ENCODE measurements at regions not wholly inside any gene's neighbourhood (a gene's known extent, or its start where the extent isn't known, plus 50 kb on each side); places are given as distances from the start of the nearest gene placed in this dataset.
"Not testable (repeated sequence)": the region's sequence is repeated elsewhere in the genome, so short reads cannot be mapped to it uniquely, and the experiment has no call there.

DNA sequence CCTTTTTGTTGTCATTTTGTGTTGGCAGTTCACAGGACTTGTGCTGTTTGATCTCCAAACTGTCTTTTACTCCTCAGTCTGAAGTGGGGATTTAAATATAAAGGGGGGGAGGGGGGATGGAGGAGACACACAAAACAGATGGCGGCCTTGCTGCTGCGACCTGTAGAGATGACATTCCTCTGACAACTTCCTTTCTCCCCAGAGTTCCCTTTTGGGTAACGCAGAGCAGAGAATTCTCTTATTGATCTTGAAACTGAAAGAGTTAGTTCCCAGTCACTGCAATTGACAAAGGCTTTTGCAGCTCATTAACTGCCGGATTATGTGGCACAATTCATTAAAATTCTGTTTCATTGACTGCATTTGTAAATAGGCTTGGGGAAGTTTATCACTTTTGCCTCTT is 279.3 kb downstream of the TSN start:
- no peaks in the 10 kb centered on the region for H3K79me2 ChIP-seq (ENCODE audit: low read length)
- H3K36me3 ChIP-seq (replicated peaks; ENCODE audit: low read depth, low read length), result no peaks in the 10 kb centered on the region
- no peaks in the 10 kb centered on the region for H3K9me3 ChIP-seq (ENCODE audit: insufficient read depth, low read length)
- H3K4me2 ChIP-seq (ENCODE audit: low read length), result no peak overlapping the region
- no peaks in the 10 kb centered on the region for H3K4me1 ChIP-seq (ENCODE audit: low read length)
- TF ChIP-seq, protein P1, sequence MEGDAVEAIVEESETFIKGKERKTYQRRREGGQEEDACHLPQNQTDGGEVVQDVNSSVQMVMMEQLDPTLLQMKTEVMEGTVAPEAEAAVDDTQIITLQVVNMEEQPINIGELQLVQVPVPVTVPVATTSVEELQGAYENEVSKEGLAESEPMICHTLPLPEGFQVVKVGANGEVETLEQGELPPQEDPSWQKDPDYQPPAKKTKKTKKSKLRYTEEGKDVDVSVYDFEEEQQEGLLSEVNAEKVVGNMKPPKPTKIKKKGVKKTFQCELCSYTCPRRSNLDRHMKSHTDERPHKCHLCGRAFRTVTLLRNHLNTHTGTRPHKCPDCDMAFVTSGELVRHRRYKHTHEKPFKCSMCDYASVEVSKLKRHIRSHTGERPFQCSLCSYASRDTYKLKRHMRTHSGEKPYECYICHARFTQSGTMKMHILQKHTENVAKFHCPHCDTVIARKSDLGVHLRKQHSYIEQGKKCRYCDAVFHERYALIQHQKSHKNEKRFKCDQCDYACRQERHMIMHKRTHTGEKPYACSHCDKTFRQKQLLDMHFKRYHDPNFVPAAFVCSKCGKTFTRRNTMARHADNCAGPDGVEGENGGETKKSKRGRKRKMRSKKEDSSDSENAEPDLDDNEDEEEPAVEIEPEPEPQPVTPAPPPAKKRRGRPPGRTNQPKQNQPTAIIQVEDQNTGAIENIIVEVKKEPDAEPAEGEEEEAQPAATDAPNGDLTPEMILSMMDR (IDR thresholded peaks at IDR 0.05; ENCODE audit: low read depth, low read length), result no peak
- no peak for TF ChIP-seq EZH2phosphoT487 (IDR thresholded peaks at IDR 0.05; ENCODE audit: low read depth)
- H4K20me1 ChIP-seq (ENCODE audit: insufficient read depth, low read length), result no peaks in the 10 kb centered on the region
- H3K27ac ChIP-seq (ENCODE audit: low read length), result no peak overlapping the region
- H3K9ac ChIP-seq (ENCODE audit: low read length), result no peak overlapping the region
- H2AFZ ChIP-seq (ENCODE audit: low read depth, low read length), result no peak overlapping the region
- H3K4me3 ChIP-seq (ENCODE audit: low read length), result no peak overlapping the region
- peaks cover 14% of the 10 kb centered on the region for H3K27me3 ChIP-seq (ENCODE audit: low read depth, low read length)

DNA sequence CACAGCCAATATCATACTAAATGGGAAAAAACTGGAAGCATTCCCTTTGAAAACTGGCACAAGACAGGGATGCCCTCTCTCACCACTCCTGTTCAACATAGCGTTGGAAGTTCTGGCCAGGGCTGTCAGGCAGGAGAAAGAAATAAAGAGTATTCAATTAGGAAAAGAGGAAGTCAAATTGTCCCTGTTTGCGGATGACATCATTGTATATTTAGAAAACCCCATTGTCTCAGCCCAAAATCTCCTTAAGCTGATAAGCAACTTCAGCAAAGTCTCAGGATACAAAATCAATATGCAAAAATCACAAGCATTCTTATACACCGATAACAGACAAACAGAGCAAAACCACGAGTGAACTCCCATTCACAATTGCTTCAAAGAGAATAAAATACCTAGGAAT is 283.4 kb downstream of the TSN start:
- not testable (repeated sequence) for H2AFZ ChIP-seq (ENCODE audit: low read depth, low read length); H3K27me3 ChIP-seq (ENCODE audit: low read depth, low read length); H3K79me2 ChIP-seq (ENCODE audit: low read length); H3K4me3 ChIP-seq (ENCODE audit: low read length); H3K9ac ChIP-seq (ENCODE audit: low read length); H3K4me2 ChIP-seq (ENCODE audit: low read length); H4K20me1 ChIP-seq (ENCODE audit: insufficient read depth, low read length); H3K36me3 ChIP-seq (replicated peaks; ENCODE audit: low read depth, low read length); H3K9me3 ChIP-seq (ENCODE audit: insufficient read depth, low read length); H3K27ac ChIP-seq (ENCODE audit: low read length); H3K4me1 ChIP-seq (ENCODE audit: low read length)

- H3K36me3 ChIP-seq (replicated peaks; ENCODE audit: low read depth, low read length), result no peaks in the 10 kb centered on the region
- H3K9ac ChIP-seq (ENCODE audit: low read length), result no peak overlapping the region
- H3K4me2 ChIP-seq (ENCODE audit: low read length), result no peak overlapping the region
- no peak for TF ChIP-seq EZH2phosphoT487 (IDR thresholded peaks at IDR 0.05; ENCODE audit: low read depth)
- TF ChIP-seq, protein P1 (IDR thresholded peaks at IDR 0.05; ENCODE audit: low read depth, low read length), result no peak
- no peaks in the 10 kb centered on the region for H3K4me1 ChIP-seq (ENCODE audit: low read length)
- no peak overlapping the region for H2AFZ ChIP-seq (ENCODE audit: low read depth, low read length)
- H3K79me2 ChIP-seq (ENCODE audit: low read length), result no peaks in the 10 kb centered on the region
- H3K9me3 ChIP-seq (ENCODE audit: insufficient read depth, low read length), result no peaks in the 10 kb centered on the region
- no peak overlapping the region for H3K27ac ChIP-seq (ENCODE audit: low read length)
- peaks cover 10% of the 10 kb centered on the region for H3K27me3 ChIP-seq (ENCODE audit: low read depth, low read length)
- H4K20me1 ChIP-seq (ENCODE audit: insufficient read depth, low read length), result no peaks in the 10 kb centered on the region
- no peak overlapping the region for H3K4me3 ChIP-seq (ENCODE audit: low read length)
Measured at GRCh38 chr2:122041455-122041854, 286.0 kb downstream of the TSN start.

DNA sequence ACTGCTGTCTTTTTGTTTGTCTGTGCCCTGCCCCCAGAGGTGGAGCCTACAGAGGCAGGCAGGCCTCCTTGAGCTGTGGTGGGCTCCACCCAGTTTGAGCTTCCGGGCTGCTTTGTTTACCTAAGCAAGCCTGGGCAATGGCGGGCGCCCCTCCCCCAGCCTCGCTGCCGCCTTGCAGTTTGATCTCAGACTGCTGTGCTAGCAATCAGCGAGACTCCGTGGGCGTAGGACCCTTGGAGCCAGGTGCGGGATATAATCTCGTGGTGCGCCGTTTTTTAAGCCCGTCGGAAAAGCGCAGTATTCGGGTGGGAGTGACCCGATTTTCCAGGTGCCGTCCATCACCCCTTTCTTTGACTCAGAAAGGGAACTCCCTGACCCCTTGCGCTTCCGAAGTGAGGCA is 296.2 kb downstream of the TSN start:
- not testable (repeated sequence) for H3K4me2 ChIP-seq (ENCODE audit: low read length); H3K4me3 ChIP-seq (ENCODE audit: low read length); H3K9me3 ChIP-seq (ENCODE audit: insufficient read depth, low read length)

DNA sequence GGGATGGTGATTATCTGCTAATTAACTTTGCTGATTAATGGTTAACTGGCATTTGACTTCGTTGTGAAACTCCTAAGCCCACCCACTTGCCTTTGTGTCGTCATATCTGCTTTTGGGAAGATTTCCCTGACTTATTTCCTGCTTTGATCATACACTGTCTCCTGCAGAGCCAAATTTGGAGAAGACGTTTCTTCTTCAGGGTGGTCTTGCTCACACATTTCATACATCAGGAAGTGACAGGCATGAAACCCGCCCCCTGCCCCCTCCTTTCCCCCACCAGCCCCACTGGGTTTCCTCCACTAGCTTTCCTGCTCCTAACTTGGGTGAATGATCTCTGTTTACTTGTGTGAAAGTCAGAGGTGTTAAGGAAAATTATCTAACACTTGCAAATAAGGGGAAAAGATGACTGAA is 300.1 kb downstream of the TSN start:
- no peak overlapping the region for H2AFZ ChIP-seq (ENCODE audit: low read depth, low read length)
- no peaks in the 10 kb centered on the region for H4K20me1 ChIP-seq (ENCODE audit: insufficient read depth, low read length)
- TF ChIP-seq EZH2phosphoT487 (IDR thresholded peaks at IDR 0.05; ENCODE audit: low read depth), result no peak
- TF ChIP-seq, protein P1 (IDR thresholded peaks at IDR 0.05; ENCODE audit: low read depth, low read length), result no peak
- no peak overlapping the region for H3K4me2 ChIP-seq (ENCODE audit: low read length)
- no peak overlapping the region for H3K9ac ChIP-seq (ENCODE audit: low read length)
- no peaks in the 10 kb centered on the region for H3K36me3 ChIP-seq (replicated peaks; ENCODE audit: low read depth, low read length)
- H3K4me3 ChIP-seq (ENCODE audit: low read length), result no peak overlapping the region
- H3K27me3 ChIP-seq (ENCODE audit: low read depth, low read length), result 0 out of 2 replicates have a peak, but pooled peaks cover 4% of the 10 kb centered on the region
- no peaks in the 10 kb centered on the region for H3K79me2 ChIP-seq (ENCODE audit: low read length)
- H3K9me3 ChIP-seq (ENCODE audit: insufficient read depth, low read length), result no peaks in the 10 kb centered on the region
- H3K4me1 ChIP-seq (ENCODE audit: low read length), result no peaks in the 10 kb centered on the region
- H3K27ac ChIP-seq (ENCODE audit: low read length), result no peak overlapping the region

More for the DNA sequence above, 296.2 kb downstream of the TSN start:
- not testable (repeated sequence) for H3K4me1 ChIP-seq (ENCODE audit: low read length); H3K9ac ChIP-seq (ENCODE audit: low read length); H4K20me1 ChIP-seq (ENCODE audit: insufficient read depth, low read length); H2AFZ ChIP-seq (ENCODE audit: low read depth, low read length); H3K36me3 ChIP-seq (replicated peaks; ENCODE audit: low read depth, low read length); H3K79me2 ChIP-seq (ENCODE audit: low read length); H3K27me3 ChIP-seq (ENCODE audit: low read depth, low read length); H3K27ac ChIP-seq (ENCODE audit: low read length)

Measured in OCI-LY3 (cell line).